ELF-1 (cell line): ENCODE measurements at regions not wholly inside any gene's neighbourhood (a gene's known extent, or its start where the extent isn't known, plus 50 kb on each side); places are given as distances from the start of the nearest gene placed in this dataset.
"Not testable (repeated sequence)": the region's sequence is repeated elsewhere in the genome, so short reads cannot be mapped to it uniquely, and the experiment has no call there.

ENCODE experiments used
- DNase-seq: peaks from one replicate; pipeline ENCODE4 v3.0.0-alpha.2; 2016; ENCODE audit warnings: low read depth, low spot score

DNA sequence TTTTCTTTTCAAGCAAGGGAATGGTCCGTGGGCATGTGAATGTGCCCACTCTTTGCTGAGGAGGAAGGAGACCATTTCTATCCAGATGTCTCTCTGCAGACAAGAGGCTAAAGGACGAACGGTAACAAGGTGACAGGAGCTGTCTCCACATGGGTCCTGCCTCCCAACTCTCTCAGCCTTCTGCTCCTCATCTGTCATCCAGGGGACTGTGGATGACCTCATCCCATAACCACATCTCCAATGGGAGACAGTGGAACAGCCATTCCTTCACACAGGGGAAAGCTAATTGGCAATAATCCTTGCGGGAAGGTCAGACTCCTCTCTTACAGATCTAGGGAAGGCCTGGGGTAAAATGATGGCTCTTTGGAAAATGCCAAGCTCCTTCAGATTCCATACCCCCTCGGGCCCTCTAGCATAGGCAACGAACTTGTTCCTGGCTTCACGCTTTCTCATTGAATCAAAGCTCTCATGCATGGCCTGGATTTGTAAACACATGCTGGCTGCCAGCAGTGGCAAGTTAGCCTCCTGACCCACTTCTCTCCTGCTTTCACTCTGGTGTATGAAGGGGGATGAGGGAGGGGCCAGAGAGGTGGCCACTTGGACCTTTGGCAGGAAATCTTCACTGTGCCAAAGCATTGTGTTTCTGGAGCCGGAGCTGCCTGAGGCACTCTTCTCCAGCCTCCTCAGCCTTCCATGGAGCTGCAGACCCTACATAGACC is 65.8 kb upstream of the IKBKE start:
- not testable (repeated sequence) for DNase-seq

DNA sequence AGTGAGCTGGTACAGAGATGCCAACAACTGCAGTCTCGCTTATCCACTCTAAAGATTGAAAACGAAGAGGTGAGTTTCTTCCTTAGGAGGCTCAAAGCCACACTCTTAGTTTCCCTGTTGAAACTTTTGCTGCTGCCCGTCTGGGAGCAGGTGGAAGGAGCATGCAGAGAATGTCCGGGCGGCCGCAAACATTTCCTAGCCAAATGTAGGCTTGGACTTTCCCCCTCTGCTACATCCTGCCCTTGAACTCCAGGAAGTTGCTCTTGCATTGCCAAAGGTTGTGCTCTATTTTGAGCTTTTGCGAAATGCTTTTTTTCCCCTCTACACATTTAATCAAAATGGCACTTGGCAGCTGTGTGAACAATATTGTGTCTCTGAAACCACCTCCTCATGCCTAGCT is 65.0 kb upstream of the IKBKE start:
- not testable (repeated sequence) for DNase-seq

DNA sequence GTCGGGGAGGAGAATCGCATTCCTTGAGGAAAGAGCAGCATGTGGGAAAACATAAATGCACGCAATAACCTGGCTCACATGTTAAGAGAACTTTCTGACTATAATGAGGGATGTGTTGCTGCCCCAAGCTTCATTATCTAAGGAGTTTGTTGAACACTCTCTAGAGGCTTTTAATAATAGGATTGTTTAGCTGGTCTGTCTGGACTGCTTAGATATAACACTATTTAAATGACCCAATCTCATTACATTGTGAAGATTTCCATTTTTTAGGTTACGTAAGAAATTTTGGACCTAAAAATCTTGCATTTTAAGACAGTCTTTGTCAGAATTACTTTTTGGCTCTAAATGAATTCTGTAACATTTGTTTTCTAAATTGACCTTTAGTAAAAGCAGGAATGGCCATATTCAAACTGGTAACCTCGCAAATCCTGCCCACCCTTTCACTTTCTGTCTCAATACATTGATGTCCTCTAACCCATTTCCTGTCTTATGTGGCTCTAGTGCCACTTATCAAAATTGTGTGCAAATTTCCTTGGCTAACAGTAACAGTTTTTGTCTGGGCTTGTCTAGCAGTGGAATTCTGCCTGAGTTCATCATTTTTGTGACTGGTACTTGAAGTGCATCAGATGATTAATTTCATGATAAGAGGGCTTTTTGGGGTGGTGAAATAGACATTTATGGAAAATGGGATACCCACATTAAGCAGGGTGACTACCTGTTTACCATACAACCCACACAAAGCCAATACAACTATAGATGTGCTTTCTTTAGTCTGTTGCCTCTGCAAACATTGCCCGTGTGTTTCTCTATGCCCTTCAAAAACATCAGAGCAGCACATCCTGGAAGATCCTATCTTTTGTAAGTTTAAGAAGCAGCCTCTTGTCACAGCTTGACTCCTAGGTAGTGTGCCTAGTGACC is 61.6 kb upstream of the IKBKE start:
- DNase-seq: not testable (repeated sequence)

DNA sequence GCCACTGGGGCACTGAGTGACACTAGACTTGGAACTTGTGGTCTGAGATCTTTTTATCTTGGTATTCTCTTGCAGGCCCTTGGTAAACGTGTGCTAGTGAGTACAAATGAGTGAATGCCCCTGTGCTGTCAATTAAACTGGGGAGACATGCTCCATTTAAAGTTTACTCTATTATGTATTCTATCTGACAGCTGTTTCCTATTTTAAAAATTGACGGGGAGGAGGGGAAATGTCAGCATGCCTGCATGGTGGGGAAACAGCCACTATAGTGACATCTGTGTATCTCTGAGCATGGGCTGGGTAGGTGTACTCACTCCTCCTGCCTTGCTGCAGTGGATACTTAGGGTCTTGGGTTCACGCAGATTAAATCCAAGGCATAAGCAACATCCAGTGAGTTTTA is 59.0 kb upstream of the IKBKE start:
- no peak for DNase-seq

DNA sequence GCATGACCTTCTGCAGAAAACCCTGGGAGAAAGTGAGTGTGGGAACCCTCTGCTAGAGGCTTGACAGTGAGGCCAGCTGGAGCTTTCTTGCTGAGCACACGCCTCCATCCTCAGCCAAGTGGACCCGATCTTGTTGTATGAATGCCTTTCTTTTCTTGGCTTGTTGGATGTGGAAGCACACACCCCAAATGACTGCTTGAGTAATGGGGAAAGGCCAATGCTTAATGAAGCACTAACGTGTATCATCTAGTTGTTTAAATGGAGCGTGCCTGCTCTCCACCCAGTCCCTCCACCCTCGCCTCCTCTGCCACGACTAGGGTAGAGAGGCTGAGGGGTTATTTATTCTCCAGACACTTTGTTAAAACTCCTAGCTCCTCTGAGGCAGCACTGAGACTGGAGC is 54.3 kb upstream of the IKBKE start:
- no peak for DNase-seq

DNA sequence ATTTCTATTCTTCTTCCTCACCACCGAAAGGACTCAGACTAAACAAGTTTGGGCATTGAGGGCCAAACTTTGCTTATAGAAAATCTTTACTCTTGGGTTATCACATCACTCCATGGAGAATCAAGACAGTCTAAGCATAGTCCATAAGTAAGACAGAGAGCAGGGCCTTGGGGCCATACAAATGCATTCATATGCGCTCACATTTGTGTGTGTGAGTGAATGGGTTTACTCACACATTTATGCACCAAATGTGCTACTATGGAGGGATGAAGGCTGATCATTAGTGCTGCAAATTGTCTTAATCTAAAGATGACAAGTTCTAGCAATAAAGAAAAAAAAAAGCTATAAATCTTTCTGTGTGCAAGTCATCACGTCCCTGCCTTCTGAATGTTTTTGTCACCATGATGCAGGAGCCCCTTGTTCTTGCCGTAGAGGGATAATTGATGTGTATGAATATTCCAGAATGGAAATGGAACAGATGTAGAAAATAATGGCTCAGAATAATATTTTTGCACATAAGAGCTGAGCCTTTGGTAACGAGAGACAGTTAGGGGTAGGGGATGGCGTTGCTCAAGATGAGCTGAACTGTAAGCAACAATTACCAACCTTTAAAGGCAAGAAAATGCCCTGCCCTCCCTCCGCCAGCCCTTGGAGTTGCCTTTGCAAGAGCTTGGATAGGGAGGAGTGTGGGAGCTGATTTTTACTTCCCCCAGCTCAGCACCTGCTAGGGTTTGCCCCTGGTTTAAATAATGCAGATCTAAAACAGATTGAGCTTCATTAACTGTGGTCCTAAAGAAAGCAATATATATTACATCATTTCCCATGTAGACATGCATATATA is 52.3 kb upstream of the IKBKE start:
- no peak for DNase-seq

DNA sequence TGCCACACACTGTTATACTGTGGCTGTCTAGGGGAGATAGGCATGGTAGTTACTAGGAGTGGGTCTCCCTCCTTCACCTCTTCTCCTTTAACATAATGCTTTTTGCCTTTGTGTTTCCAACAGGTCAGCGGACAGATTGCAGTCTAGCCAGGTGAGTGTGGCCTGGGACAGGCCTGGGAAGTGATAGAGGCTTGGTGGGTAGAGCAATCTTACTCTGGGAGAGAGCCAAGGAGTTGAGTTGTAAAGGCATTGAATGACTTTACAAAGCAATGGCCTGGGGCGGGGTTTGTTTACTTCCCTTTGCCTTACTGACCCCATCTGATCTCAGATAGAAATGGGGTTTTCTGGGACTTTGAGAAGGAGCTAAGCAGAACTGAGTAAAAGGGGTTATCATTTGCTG is 51.0 kb upstream of the IKBKE start:
- peak; percentile 59 for DNase-seq

DNA sequence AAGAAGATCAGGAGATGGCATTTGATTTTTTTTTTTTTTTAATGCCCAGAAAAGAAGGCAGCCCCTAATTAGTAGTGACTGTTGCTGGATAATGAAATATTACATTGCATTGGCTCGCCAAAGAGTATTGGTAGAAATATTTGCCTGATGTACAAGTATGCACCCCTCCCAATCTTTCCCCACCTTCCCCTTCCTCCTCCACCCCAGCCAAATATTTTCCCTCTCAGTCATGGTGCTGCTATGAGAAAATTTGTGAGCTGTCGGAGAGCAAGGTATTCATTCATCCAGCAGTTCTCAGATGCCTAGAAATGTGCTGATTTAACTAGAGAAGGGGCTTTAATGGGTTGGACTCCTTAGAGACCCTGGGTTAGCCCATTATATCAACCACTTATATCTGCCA is 50.5 kb upstream of the IKBKE start:
- DNase-seq: no peak

DNA sequence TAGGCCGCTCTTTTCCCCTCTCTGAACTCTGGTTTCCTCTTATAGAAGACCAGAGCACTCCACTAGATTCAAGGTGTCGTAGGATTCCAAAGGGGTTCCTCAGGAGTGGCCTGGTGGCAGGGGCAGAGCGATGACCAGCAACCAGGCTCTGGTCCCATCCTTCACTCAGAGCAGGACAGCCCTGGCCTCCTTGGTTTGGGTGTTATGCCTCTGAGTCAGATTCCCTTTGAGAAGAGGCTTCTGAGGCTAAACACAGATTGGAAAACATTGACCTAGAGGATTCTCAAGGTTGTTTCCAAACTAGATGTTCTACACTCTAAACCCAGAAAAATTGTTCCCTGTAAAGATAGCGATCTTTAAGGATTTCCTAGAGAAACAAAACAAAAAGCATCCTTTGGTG is 49.8 kb upstream of the IKBKE start:
- no peak for DNase-seq
